Heart right ventricle (tissue), 15 donors: ENCODE measurements at regions not wholly inside any gene's neighbourhood (a gene's known extent, or its start where the extent isn't known, plus 50 kb on each side); places are given as distances from the start of the nearest gene placed in this dataset.

ENCODE experiments used
- ATAC-seq, 8 donors: fragments of 200-7000 bp; cut with Tn5 transposase; one replicate each; pipeline ENCODE4 v1.9.1; 2020; ENCODE audit warnings: mild to moderate bottlenecking in 8 of 8, moderate library complexity in 8 of 8, moderate number of reproducible peaks in 1 of 8
- DNase-seq, 2 donors: peaks; one replicate each; pipeline ENCODE4 v3.0.0-alpha.2; 2020
- H3K27ac ChIP-seq, 10 donors: fragments of 200-600 bp; sonication (generic) in 2 of 10; one replicate each; pipeline versions ENCODE4 v1.5.0 to v1.8.0; 2020 to 2022; ENCODE audit warnings: mild to moderate bottlenecking in 3 of 10
- H3K27me3 ChIP-seq, 7 donors: fragments of 200-600 bp; one replicate each; pipeline ENCODE4 v1.8.0; 2021 to 2022; ENCODE audit warnings: mild to moderate bottlenecking in 2 of 7
- H3K36me3 ChIP-seq, 9 donors: fragments of 200-600 bp; sonication (generic) in 1 of 9; one replicate each; pipeline versions ENCODE4 v1.5.0 to v1.8.0; 2020 to 2022; ENCODE audit warnings: mild to moderate bottlenecking in 2 of 9
- H3K4me1 ChIP-seq, 9 donors: fragments of 200-600 bp; sonication (generic) in 1 of 9; one replicate each; pipeline versions ENCODE4 v1.5.0 to v1.8.0; 2020 to 2022; ENCODE audit warnings: mild to moderate bottlenecking in 4 of 9
- H3K4me3 ChIP-seq, 10 donors: fragments of 200-600 bp; sonication (generic) in 2 of 10; one replicate each; pipeline versions ENCODE4 v1.5.0 to v1.8.0; 2020 to 2022; ENCODE audit warnings: mild to moderate bottlenecking in 7 of 10, moderate library complexity in 2 of 10
- H3K9me3 ChIP-seq, 11 donors: fragments of 200-600 bp in 10 of 11; sonication (generic) in 2 of 11; one replicate each; pipeline versions ENCODE4 v1.5.0 to v1.8.0; 2013 to 2022; ENCODE audit warnings: mild to moderate bottlenecking in 2 of 11, control low read depth in 1 of 11, moderate library complexity in 1 of 11
- intact Hi-C, 10 donors: fragments of 100-400 bp; cut with DNase I; formaldehyde crosslinking; loops; one replicate each; pipeline versions ENCODE4 v1.11.1 to v1.14.2; 2022
- TF ChIP-seq, protein P1 (sequence below), 9 donors: fragments of 200-600 bp; sonication (generic) in 2 of 9; IDR thresholded peaks; one replicate each; pipeline versions ENCODE4 v1.5.0 to v1.8.0; 2021 to 2022; ENCODE audit warnings: antibody characterized with exemption in 9 of 9, mild to moderate bottlenecking in 5 of 9, moderate library complexity in 1 of 9
- donor health status: Arrhythmogenic right ventricular cardiomyopathy.
- donor health status: ischemic (EF 13 %, LVEDD 7.1; RV severe dilation, severe dysfunction).
- donor health status: DM: no; HTN: yes; CAD: no.
- donor health status: DM: no; HTN: no; CAD: no.
- donor health status: ischemic (EF 25% LVEDD 6.9; RV normal size, moderate dysfunction).
- donor health status: ischemic (EF 25% LVEDD 5.7; RV mildly dilated, moderate dysfunction).
- donor health status: healthy.
- donor health status: DM: yes; HTN: yes; CAD: no.
- donor health status: Ischemic cardiomyopathy.
- donor health status: ischemic (EF 35%, LVEDD 5.7; RV mildly dilated, moderate dysfunction).
- donor health status: nonischemic (EF 11% LVEDD 7.7; RV severe dilation, severe dysfunction).
- donor health status: DM: yes; HTN: yes; CAD: no.
- donor health status: PGD.
- donor health status: ischemic (EF 29% LVEDD 5.4; RV normal size, mild dysfunction).
- donor health status: nonischemic (EF 23%, LVEDD 6.1; RV moderate dilation, normal function).

DNA sequence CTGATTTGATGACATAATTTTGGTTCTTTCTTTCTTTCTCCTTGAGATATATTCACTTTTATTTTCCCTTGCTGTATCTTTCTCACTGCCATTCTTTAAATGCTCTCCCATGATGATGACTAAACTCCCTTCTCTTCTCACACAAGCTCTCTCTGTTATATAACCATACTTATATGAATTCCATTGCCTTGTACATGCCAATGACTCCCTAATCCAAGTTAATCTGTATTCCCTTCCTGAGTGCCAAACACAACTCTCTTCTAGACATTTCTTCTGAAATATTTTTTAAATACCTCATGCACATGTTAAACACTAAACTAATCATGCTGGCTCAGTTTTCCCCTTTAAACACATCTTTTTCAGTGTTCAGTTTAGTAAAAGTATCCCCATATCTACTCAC is 62.2 kb upstream of the ST8SIA4 start:
- H3K27ac ChIP-seq: no peak overlapping the region
- ATAC-seq: no peak
- H3K27me3 ChIP-seq: no peaks in the 10 kb centered on the region
- TF ChIP-seq, protein P1, sequence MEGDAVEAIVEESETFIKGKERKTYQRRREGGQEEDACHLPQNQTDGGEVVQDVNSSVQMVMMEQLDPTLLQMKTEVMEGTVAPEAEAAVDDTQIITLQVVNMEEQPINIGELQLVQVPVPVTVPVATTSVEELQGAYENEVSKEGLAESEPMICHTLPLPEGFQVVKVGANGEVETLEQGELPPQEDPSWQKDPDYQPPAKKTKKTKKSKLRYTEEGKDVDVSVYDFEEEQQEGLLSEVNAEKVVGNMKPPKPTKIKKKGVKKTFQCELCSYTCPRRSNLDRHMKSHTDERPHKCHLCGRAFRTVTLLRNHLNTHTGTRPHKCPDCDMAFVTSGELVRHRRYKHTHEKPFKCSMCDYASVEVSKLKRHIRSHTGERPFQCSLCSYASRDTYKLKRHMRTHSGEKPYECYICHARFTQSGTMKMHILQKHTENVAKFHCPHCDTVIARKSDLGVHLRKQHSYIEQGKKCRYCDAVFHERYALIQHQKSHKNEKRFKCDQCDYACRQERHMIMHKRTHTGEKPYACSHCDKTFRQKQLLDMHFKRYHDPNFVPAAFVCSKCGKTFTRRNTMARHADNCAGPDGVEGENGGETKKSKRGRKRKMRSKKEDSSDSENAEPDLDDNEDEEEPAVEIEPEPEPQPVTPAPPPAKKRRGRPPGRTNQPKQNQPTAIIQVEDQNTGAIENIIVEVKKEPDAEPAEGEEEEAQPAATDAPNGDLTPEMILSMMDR (IDR thresholded peaks at IDR 0.05): no peak
- H3K4me1 ChIP-seq: no peaks in the 10 kb centered on the region
- no peak overlapping the region for H3K4me3 ChIP-seq
- intact Hi-C loops: no loop called here
- no peak for DNase-seq
- H3K9me3 ChIP-seq: peaks cover 0 to 17% (median 3%) of the 10 kb centered on the region in 11 donors
- no peaks in the 10 kb centered on the region for H3K36me3 ChIP-seq
